Sigmoid colon (tissue), 6 donors: ENCODE measurements at regions not wholly inside any gene's neighbourhood (a gene's known extent, or its start where the extent isn't known, plus 50 kb on each side); places are given as distances from the start of the nearest gene placed in this dataset.
"Not testable (repeated sequence)": the region's sequence is repeated elsewhere in the genome, so short reads cannot be mapped to it uniquely, and the experiment has no call there.

Source experiments
- DNase-seq: peaks from one replicate; pipeline ENCODE4 v3.0.0-alpha.2; 2019
- H3K27ac ChIP-seq, 4 donors: fragments of 200-600 bp; sonication (generic); one replicate each; pipeline ENCODE4 v1.5.1; 2016 to 2019; ENCODE audit warnings: mild to moderate bottlenecking in 1 of 4
- H3K27me3 ChIP-seq, 3 donors: fragments of 200-600 bp; sonication (generic); one replicate each; pipeline ENCODE4 v1.5.1; 2019; ENCODE audit warnings: mild to moderate bottlenecking in 1 of 3
- H3K36me3 ChIP-seq, 4 donors: fragments of 200-600 bp; sonication (generic); one replicate each; pipeline ENCODE4 v1.5.1; 2016 to 2019
- H3K4me1 ChIP-seq, 4 donors: fragments of 200-600 bp; sonication (generic); one replicate each; pipeline ENCODE4 v1.5.1; 2017 to 2019
- H3K4me3 ChIP-seq, 4 donors: fragments of 200-600 bp; sonication (generic); one replicate each; pipeline ENCODE4 v1.5.1; 2017 to 2019; ENCODE audit warnings: mild to moderate bottlenecking in 2 of 4, moderate library complexity in 1 of 4
- H3K9me3 ChIP-seq, 4 donors: fragments of 200-600 bp in 3 of 4; sonication (generic) in 3 of 4; one replicate each; pipeline versions ENCODE4 v1.5.1 to v1.6.1; 2013 to 2019
- CTCF ChIP-seq, 4 experiments: fragments of 450-650 bp in 3 of 4; fragments of 200-600 bp in 1 of 4; IDR thresholded peaks; one replicate each; pipeline ENCODE4 v1.5.1; 2016 to 2019; ENCODE audit warnings: antibody characterized with exemption in 4 of 4, mild to moderate bottlenecking in 3 of 4, moderate library complexity in 2 of 4
- EP300 ChIP-seq, 4 donors: sonication (generic); formaldehyde crosslinking; IDR thresholded peaks; one replicate each; pipeline ENCODE4 v1.6.1; 2017; ENCODE audit warnings: antibody characterized with exemption in 4 of 4
- POLR2A ChIP-seq, 2 donors: fragments of 450-650 bp; IDR thresholded peaks; one replicate each; pipeline ENCODE4 v1.6.1; 2016; ENCODE audit warnings: antibody characterized with exemption in 2 of 2, mild to moderate bottlenecking in 2 of 2, moderate library complexity in 2 of 2
- POLR2AphosphoS5 ChIP-seq, 4 donors: sonication (generic); formaldehyde crosslinking; IDR thresholded peaks; one replicate each; pipeline ENCODE4 v1.6.1; 2017; ENCODE audit warnings: antibody characterized with exemption in 4 of 4
- WGBS, 2 donors: extraction: QIAGEN DNeasy Blood & Tissue Kit; methylation state at CpG; one replicate each; pipeline ENCODE4 v1.1.7; 2013; 5-methylcytosine and 5-hydroxymethylcytosine counted together
- intact Hi-C: fragments of 100-400 bp; cut with DNase I; formaldehyde crosslinking; loops from one replicate; pipeline ENCODE4 v1.15.1; 2023
- donor health status: healthy with polysubstance abuse.
- donor health status: healthy.

GRCh38 chr7:119900996-119901672 lies 371.8 kb upstream of the KCND2 start:
- Histone ChIP-seq H3K27me3 (no peaks in the 10 kb centered on the region), H3K4me1 (no peaks in the 10 kb centered on the region), H3K9me3 (no peaks in the 10 kb centered on the region), H3K27ac (no peak overlapping the region), H3K36me3 (no peaks in the 10 kb centered on the region), H3K4me3 (no peak overlapping the region)
- 74 to 83% methylated on average over 5 of the region's 5 CpGs for WGBS, 2 donors
- no peak for TF ChIP-seq POLR2A (IDR thresholded peaks at IDR 0.05)
- no peak for TF ChIP-seq CTCF (IDR thresholded peaks at IDR 0.05)
- intact Hi-C loops = no loop called here
- no peak for DNase-seq

- 89% methylated on average over 2 of the region's 2 CpGs for WGBS, 2 donors
- no peak overlapping the region for H3K4me3 ChIP-seq
Observed at GRCh38 chr7:119903085-119903484, 369.9 kb upstream of the KCND2 start.

GRCh38 chr7:119905495-119905894 lies 367.5 kb upstream of the KCND2 start:
- DNase-seq = no peak
- Histone ChIP-seq H3K27ac (no peak overlapping the region), H3K36me3 (no peaks in the 10 kb centered on the region), H3K4me3 (no peak overlapping the region), H3K27me3 (no peaks in the 10 kb centered on the region), H3K9me3 (no peaks in the 10 kb centered on the region), H3K4me1 (no peaks in the 10 kb centered on the region)
- TF ChIP-seq POLR2A (IDR thresholded peaks at IDR 0.05) (no peak), CTCF (IDR thresholded peaks at IDR 0.05) (no peak), EP300 (IDR thresholded peaks at IDR 0.05) (no peak), POLR2AphosphoS5 (IDR thresholded peaks at IDR 0.05) (no peak)
- intact Hi-C loops = no loop called here
- WGBS, 2 donors = 74 to 81% methylated on average over 4 of the region's 4 CpGs

More at GRCh38 chr7:119903085-119903484, 369.9 kb upstream of the KCND2 start:
- Histone ChIP-seq H3K4me1 (no peaks in the 10 kb centered on the region), H3K36me3 (no peaks in the 10 kb centered on the region), H3K27ac (no peak overlapping the region), H3K27me3 (no peaks in the 10 kb centered on the region), H3K9me3 (no peaks in the 10 kb centered on the region)
- no peak for DNase-seq
- TF ChIP-seq POLR2A (IDR thresholded peaks at IDR 0.05) (no peak), EP300 (IDR thresholded peaks at IDR 0.05) (no peak)
- intact Hi-C loops = no loop called here

- 76 to 85% methylated on average over 4 of the region's 4 CpGs for WGBS, 2 donors
- Histone ChIP-seq H3K9me3 (no peaks in the 10 kb centered on the region), H3K27ac (no peak overlapping the region), H3K36me3 (no peaks in the 10 kb centered on the region), H3K4me1 (no peaks in the 10 kb centered on the region), H3K4me3 (no peak overlapping the region), H3K27me3 (no peaks in the 10 kb centered on the region)
- no peak for TF ChIP-seq POLR2AphosphoS5 (IDR thresholded peaks at IDR 0.05)
- TF ChIP-seq CTCF (IDR thresholded peaks at IDR 0.05) = no peak
- TF ChIP-seq POLR2A (IDR thresholded peaks at IDR 0.05) = no peak
- TF ChIP-seq EP300 (IDR thresholded peaks at IDR 0.05) = no peak
- DNase-seq = no peak
- intact Hi-C loops = no loop called here
Observed at GRCh38 chr7:119908948-119909347, 364.0 kb upstream of the KCND2 start.

- H3K36me3 ChIP-seq, H3K9me3 ChIP-seq, intact Hi-C loops, H3K27me3 ChIP-seq, H3K4me1 ChIP-seq, H3K4me3 ChIP-seq, DNase-seq, H3K27ac ChIP-seq: not testable (repeated sequence)
Observed at GRCh38 chr7:119914119-119914518, 358.9 kb upstream of the KCND2 start.

- no peaks in the 10 kb centered on the region for H3K9me3 ChIP-seq
- whole genome bisulfite sequencing, 2 donors = 89 to 94% methylated on average over 1 of the region's 1 CpG
- no peaks in the 10 kb centered on the region for H3K27me3 ChIP-seq
- no peaks in the 10 kb centered on the region for H3K36me3 ChIP-seq
- intact Hi-C loops = no loop called here
- no peak overlapping the region for H3K4me3 ChIP-seq
- H3K27ac ChIP-seq = no peak overlapping the region
- DNase-seq = no peak
- TF ChIP-seq POLR2A (IDR thresholded peaks at IDR 0.05) (no peak), EP300 (IDR thresholded peaks at IDR 0.05) (no peak), POLR2AphosphoS5 (IDR thresholded peaks at IDR 0.05) (no peak), CTCF (IDR thresholded peaks at IDR 0.05) (no peak)
- H3K4me1 ChIP-seq = no peaks in the 10 kb centered on the region
Observed at GRCh38 chr7:119916501-119916900, 356.5 kb upstream of the KCND2 start.
